Fibroblast of gingiva (primary cell): ENCODE measurements at regions not wholly inside any gene's neighbourhood (a gene's known extent, or its start where the extent isn't known, plus 50 kb on each side); places are given as distances from the start of the nearest gene placed in this dataset.

Experiments used
- DNase-seq: peaks from one replicate; pipeline ENCODE4 v3.0.0-alpha.2; 2011; ENCODE audit warnings: low read depth

GRCh38 chr6:105849746-105850145 lies 236.4 kb upstream of the PRDM1 start:
- no peak for DNase-seq

- no peak for DNase-seq
Observed at GRCh38 chr6:105847433-105847832, 238.7 kb upstream of the PRDM1 start.

- DNase-seq: no peak
Observed at GRCh38 chr6:105844275-105844883, 241.8 kb upstream of the PRDM1 start.

- peak; percentile 21 for DNase-seq
Observed at GRCh38 chr6:105839266-105839665, 246.9 kb upstream of the PRDM1 start.

- DNase-seq: peak; percentile 91
Observed at GRCh38 chr6:105838171-105838570, 248.0 kb upstream of the PRDM1 start.

GRCh38 chr6:105836889-105837288 lies 249.2 kb upstream of the PRDM1 start:
- no peak for DNase-seq

- no peak for DNase-seq
Observed at GRCh38 chr6:105836379-105836778, 249.8 kb upstream of the PRDM1 start.

- peak; percentile 22 for DNase-seq
Observed at GRCh38 chr6:105835373-105835772, 250.8 kb upstream of the PRDM1 start.

- DNase-seq: no peak
Observed at GRCh38 chr6:105833959-105834947, 251.9 kb upstream of the PRDM1 start.

GRCh38 chr6:105832313-105832761 lies 253.8 kb upstream of the PRDM1 start:
- DNase-seq: peak; percentile 62

GRCh38 chr6:105831311-105832097 lies 254.6 kb upstream of the PRDM1 start:
- no peak for DNase-seq

- no peak for DNase-seq
Observed at GRCh38 chr6:105825210-105825609, 260.9 kb upstream of the PRDM1 start.

GRCh38 chr6:105824732-105825131 lies 261.4 kb upstream of the PRDM1 start:
- DNase-seq: no peak

- DNase-seq: no peak
Observed at GRCh38 chr6:105821777-105822176, 264.4 kb upstream of the PRDM1 start.

GRCh38 chr6:105821027-105821426 lies 265.1 kb upstream of the PRDM1 start:
- DNase-seq: no peak

- DNase-seq: no peak
Observed at GRCh38 chr6:105819745-105820144, 266.4 kb upstream of the PRDM1 start.

GRCh38 chr6:105818505-105818904 lies 267.6 kb upstream of the PRDM1 start:
- DNase-seq: no peak

GRCh38 chr6:105817961-105818360 lies 268.2 kb upstream of the PRDM1 start:
- DNase-seq: no peak

GRCh38 chr6:105817370-105817769 lies 268.8 kb upstream of the PRDM1 start:
- no peak for DNase-seq

- DNase-seq: no peak
Observed at GRCh38 chr6:105816847-105817246, 269.3 kb upstream of the PRDM1 start.

GRCh38 chr6:105815661-105816555 lies 270.2 kb upstream of the PRDM1 start:
- no peak for DNase-seq
